Activated T-cell treated with anti-CD3 and anti-CD28 coated beads, Interleukin-2, amount 50 U/mL, for 72 hours (primary cell): ENCODE measurements at regions not wholly inside any gene's neighbourhood (a gene's known extent, or its start where the extent isn't known, plus 50 kb on each side); places are given as distances from the start of the nearest gene placed in this dataset.

Source experiments
- ATAC-seq, 2 donors: fragments of 150-1000 bp; cut with Tn5 transposase; replicated peaks in 1 of 2; 2 replicates each; pipeline ENCODE4 v1.10.0; 2021; ENCODE audit warnings: moderate library complexity in 2 of 2, mild to moderate bottlenecking in 1 of 2
- DNase-seq, 2 donors: peaks; one replicate each; pipeline ENCODE4 v3.0.0; 2021 to 2022; ENCODE audit warnings: mixed read lengths in 1 of 2
- H3K27ac Mint-ChIP-seq: one replicate; pipeline ENCODE4 v1.8.0; 2022; ENCODE audit warnings: mild to moderate bottlenecking, moderate library complexity, mixed read lengths
- H3K27me3 Mint-ChIP-seq: one replicate; pipeline ENCODE4 v1.8.0; 2022; ENCODE audit warnings: low read depth, mixed read lengths
- H3K36me3 Mint-ChIP-seq, 2 donors: one replicate each; pipeline ENCODE4 v1.8.0; 2022; ENCODE audit warnings: mixed read lengths in 2 of 2, mild to moderate bottlenecking in 1 of 2; ENCODE audit not compliant: insufficient read depth in 2 of 2
- H3K4me1 Mint-ChIP-seq: one replicate; pipeline ENCODE4 v1.8.0; 2022; ENCODE audit warnings: low read depth, mixed read lengths
- H3K4me3 Mint-ChIP-seq, 2 donors: one replicate each; pipeline ENCODE4 v1.8.0; 2022; ENCODE audit warnings: mild to moderate bottlenecking in 2 of 2, mixed read lengths in 2 of 2, moderate library complexity in 2 of 2
- H3K9me3 Mint-ChIP-seq, 2 donors: one replicate each; pipeline ENCODE4 v1.8.0; 2022; ENCODE audit warnings: mixed read lengths in 2 of 2

GRCh38 chr1:106978477-106979322 lies 77.8 kb upstream of the PRMT6 start:
- H3K9me3 Mint-ChIP-seq, result no peaks in the 10 kb centered on the region
- H3K27ac Mint-ChIP-seq, result no peak overlapping the region
- no peaks in the 10 kb centered on the region for H3K27me3 Mint-ChIP-seq
- no peak for DNase-seq
- H3K36me3 Mint-ChIP-seq, result no peaks in the 10 kb centered on the region
- ATAC-seq, result no peak
- H3K4me1 Mint-ChIP-seq, result no peaks in the 10 kb centered on the region
- no peak overlapping the region for H3K4me3 Mint-ChIP-seq

GRCh38 chr1:106979371-106979770 lies 77.1 kb upstream of the PRMT6 start:
- Mint-ChIP-seq H3K27me3 (no peaks in the 10 kb centered on the region), H3K36me3 (no peaks in the 10 kb centered on the region), H3K9me3 (no peaks in the 10 kb centered on the region)

DNA sequence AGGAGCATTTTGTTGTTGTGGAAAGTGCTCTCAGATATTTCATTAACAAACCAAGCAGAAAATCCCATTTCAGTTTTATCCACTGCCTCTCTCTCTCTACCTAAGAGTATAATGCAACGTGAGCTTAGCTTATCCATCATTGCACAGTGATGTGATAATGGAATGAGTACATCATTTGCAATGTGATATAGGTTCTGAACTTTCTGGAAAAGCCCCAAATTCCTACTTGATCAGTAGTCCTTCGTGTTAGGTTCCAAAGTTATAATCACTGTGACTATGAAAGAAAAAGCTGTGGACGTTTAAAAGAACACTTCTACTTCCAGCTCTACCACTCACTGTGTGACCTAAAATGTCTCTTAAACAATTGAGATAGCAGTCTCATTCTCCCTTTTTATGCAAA lies 76.4 kb upstream of the PRMT6 start:
- DNase-seq (no peak), ATAC-seq (no peak)
- H3K9me3 Mint-ChIP-seq, result no peaks in the 10 kb centered on the region
- no peak overlapping the region for H3K4me3 Mint-ChIP-seq
- H3K27ac Mint-ChIP-seq, result no peak overlapping the region
- H3K27me3 Mint-ChIP-seq, result no peaks in the 10 kb centered on the region
- H3K36me3 Mint-ChIP-seq, result no peaks in the 10 kb centered on the region
- no peaks in the 10 kb centered on the region for H3K4me1 Mint-ChIP-seq

More at GRCh38 chr1:106979371-106979770, 77.1 kb upstream of the PRMT6 start:
- Mint-ChIP-seq H3K4me1 (no peaks in the 10 kb centered on the region), H3K4me3 (no peak overlapping the region), H3K27ac (no peak overlapping the region)
- no peak for ATAC-seq
- no peak for DNase-seq

GRCh38 chr1:106984801-106985200 lies 71.7 kb upstream of the PRMT6 start:
- Mint-ChIP-seq H3K9me3 (peaks cover 0 to 2% of the 10 kb centered on the region in 2 donors), H3K27ac (no peak overlapping the region), H3K4me1 (no peaks in the 10 kb centered on the region), H3K4me3 (no peak overlapping the region), H3K36me3 (no peaks in the 10 kb centered on the region), H3K27me3 (peaks cover 14% of the 10 kb centered on the region)
- ATAC-seq (no peak), DNase-seq (no peak)

- Mint-ChIP-seq H3K27me3 (peaks cover 15% of the 10 kb centered on the region), H3K36me3 (no peaks in the 10 kb centered on the region), H3K4me1 (no peaks in the 10 kb centered on the region), H3K27ac (no peak overlapping the region), H3K9me3 (peaks cover 0 to 2% of the 10 kb centered on the region in 2 donors), H3K4me3 (no peak overlapping the region)
- no peak for DNase-seq
- ATAC-seq, result no peak
These were observed 69.9 kb upstream of the PRMT6 start for GRCh38 chr1:106986603-106987002.

DNA sequence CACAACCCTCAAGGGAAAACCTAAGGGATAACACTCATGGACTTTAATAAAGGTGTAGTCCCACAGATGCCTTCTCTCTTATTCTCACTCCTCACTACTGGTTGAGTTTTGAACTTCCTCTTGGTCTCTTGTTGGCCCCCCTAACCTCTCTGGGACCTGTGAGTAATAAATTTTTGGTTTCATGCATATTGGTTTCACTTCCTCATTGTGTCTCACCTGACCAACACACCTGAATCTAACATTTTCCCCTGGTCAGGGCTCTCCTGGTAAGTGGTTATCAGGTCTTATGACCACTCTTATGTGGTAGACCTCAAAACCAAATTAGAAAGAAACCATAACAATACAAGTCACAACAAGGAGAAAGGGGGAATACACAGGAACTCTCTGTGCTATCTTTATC lies 60.5 kb upstream of the PRMT6 start:
- Mint-ChIP-seq H3K36me3 (no peaks in the 10 kb centered on the region), H3K4me3 (no peak overlapping the region), H3K27me3 (no peaks in the 10 kb centered on the region), H3K4me1 (no peaks in the 10 kb centered on the region), H3K27ac (no peak overlapping the region), H3K9me3 (peaks cover 2 to 6% of the 10 kb centered on the region in 2 donors)
- DNase-seq, result no peak
- ATAC-seq, result no peak

GRCh38 chr1:106998431-106999002 lies 58.0 kb upstream of the PRMT6 start:
- no peak for ATAC-seq
- H3K27ac Mint-ChIP-seq, result no peak overlapping the region

GRCh38 chr1:107000902-107001301 lies 55.6 kb upstream of the PRMT6 start:
- Mint-ChIP-seq H3K27me3 (no peaks in the 10 kb centered on the region), H3K9me3 (peaks cover 2% of the 10 kb centered on the region in 2 donors), H3K27ac (no peak overlapping the region), H3K4me1 (no peaks in the 10 kb centered on the region), H3K4me3 (no peak overlapping the region), H3K36me3 (no peaks in the 10 kb centered on the region)
- no peak for DNase-seq
- no peak for ATAC-seq

More at GRCh38 chr1:106998431-106999002, 58.0 kb upstream of the PRMT6 start:
- peaks cover 2 to 3% of the 10 kb centered on the region in 2 donors for H3K9me3 Mint-ChIP-seq
- no peaks in the 10 kb centered on the region for H3K4me1 Mint-ChIP-seq
- no peaks in the 10 kb centered on the region for H3K36me3 Mint-ChIP-seq
- no peak for DNase-seq
- no peaks in the 10 kb centered on the region for H3K27me3 Mint-ChIP-seq
- no peak overlapping the region for H3K4me3 Mint-ChIP-seq

- H3K36me3 Mint-ChIP-seq, result no peaks in the 10 kb centered on the region
- H3K9me3 Mint-ChIP-seq, result no peaks in the 10 kb centered on the region
- H3K27ac Mint-ChIP-seq, result no peak overlapping the region
- DNase-seq (no peak), ATAC-seq (no peak)
- no peaks in the 10 kb centered on the region for H3K27me3 Mint-ChIP-seq
- no peaks in the 10 kb centered on the region for H3K4me1 Mint-ChIP-seq
- no peak overlapping the region for H3K4me3 Mint-ChIP-seq
These were observed 52.5 kb upstream of the PRMT6 start for GRCh38 chr1:107003972-107004371.

DNA sequence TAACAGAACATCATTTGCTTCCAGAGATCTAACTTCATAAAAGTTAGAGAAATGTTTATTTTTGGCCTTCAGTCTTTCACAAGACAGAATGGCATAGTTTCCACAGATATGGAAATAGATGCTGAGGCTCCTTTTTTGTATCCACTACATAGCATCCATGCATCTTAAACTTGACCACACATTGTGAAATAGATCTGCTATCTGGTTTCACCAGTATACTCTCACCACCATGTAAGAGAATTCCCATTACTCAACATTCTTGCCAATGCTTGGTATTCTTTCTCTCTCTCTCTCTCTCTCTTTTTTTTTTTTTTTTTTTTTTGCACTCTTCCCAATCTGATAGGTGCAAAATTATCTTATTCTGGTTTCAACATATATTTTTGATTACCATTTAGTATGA lies 52.1 kb upstream of the PRMT6 start:
- ATAC-seq (no peak), DNase-seq (no peak)
- no peaks in the 10 kb centered on the region for H3K4me1 Mint-ChIP-seq
- no peak overlapping the region for H3K27ac Mint-ChIP-seq
- no peaks in the 10 kb centered on the region for H3K27me3 Mint-ChIP-seq
- no peaks in the 10 kb centered on the region for H3K9me3 Mint-ChIP-seq
- no peak overlapping the region for H3K4me3 Mint-ChIP-seq
- H3K36me3 Mint-ChIP-seq, result no peaks in the 10 kb centered on the region
